ENCODE measurements at regions not wholly inside any gene's neighbourhood (a gene's known extent, or its start where the extent isn't known, plus 50 kb on each side); places are given as distances from the start of the nearest gene placed in this dataset.
"Not testable (repeated sequence)": the region's sequence is repeated elsewhere in the genome, so short reads cannot be mapped to it uniquely, and the experiment has no call there.

GRCh38 chr18:57954935-57955334 is 89.1 kb upstream of the NEDD4L start:
- H3K27ac ChIP-seq, result peak overlapping the region; percentile 38
- no peak overlapping the region for H3K4me3 ChIP-seq
- no peak for TF ChIP-seq CTCF (IDR thresholded peaks at IDR 0.05)
- H3K9me3 ChIP-seq, result no peaks in the 10 kb centered on the region
- DNase-seq (no peak), ATAC-seq (peak; percentile 73 to 80)
- H3K4me1 ChIP-seq, result peaks cover 8% of the 10 kb centered on the region
- H3K27me3 ChIP-seq (ENCODE audit: low read depth), result peaks cover 5% of the 10 kb centered on the region
- H3K36me3 ChIP-seq, result no peaks in the 10 kb centered on the region
- intact Hi-C loops (cut with DNase I), result no loop called here

GRCh38 chr18:57953883-57954282 is 90.1 kb upstream of the NEDD4L start:
- DNase-seq (no peak), ATAC-seq (peak in 1 of 2 donors; percentile 62)
- H3K36me3 ChIP-seq, result no peaks in the 10 kb centered on the region
- H3K27me3 ChIP-seq (ENCODE audit: low read depth), result peaks cover 5% of the 10 kb centered on the region
- no peak for TF ChIP-seq CTCF (IDR thresholded peaks at IDR 0.05)
- no peak overlapping the region for H3K27ac ChIP-seq
- H3K9me3 ChIP-seq, result no peaks in the 10 kb centered on the region
- intact Hi-C loops (cut with DNase I), result no loop called here
- no peak overlapping the region for H3K4me3 ChIP-seq
- peaks cover 8% of the 10 kb centered on the region for H3K4me1 ChIP-seq

GRCh38 chr18:57951999-57952774 is 91.8 kb upstream of the NEDD4L start:
- peak; percentile 75 to 81 for ATAC-seq

GRCh38 chr18:57951117-57951796 is 92.8 kb upstream of the NEDD4L start:
- Histone ChIP-seq H3K4me1 (peaks cover 8% of the 10 kb centered on the region), H3K9me3 (no peaks in the 10 kb centered on the region), H3K27ac (no peak overlapping the region), H3K36me3 (no peaks in the 10 kb centered on the region), H3K4me3 (no peak overlapping the region), H3K27me3 (ENCODE audit: low read depth) (peaks cover 5% of the 10 kb centered on the region)
- no peak for TF ChIP-seq CTCF (IDR thresholded peaks at IDR 0.05)
- intact Hi-C loops (cut with DNase I), result no loop called here
- DNase-seq (no peak), ATAC-seq (no peak)

More at GRCh38 chr18:57951999-57952774, 91.8 kb upstream of the NEDD4L start:
- H3K9me3 ChIP-seq, result no peaks in the 10 kb centered on the region
- H3K27ac ChIP-seq, result peak overlapping the region; percentile 64
- H3K4me1 ChIP-seq, result peaks cover 8% of the 10 kb centered on the region
- no peak for TF ChIP-seq CTCF (IDR thresholded peaks at IDR 0.05)
- intact Hi-C loops (cut with DNase I), result no loop called here
- peaks cover 5% of the 10 kb centered on the region for H3K27me3 ChIP-seq (ENCODE audit: low read depth)
- DNase-seq, result peak; percentile 56
- H3K36me3 ChIP-seq, result no peaks in the 10 kb centered on the region
- no peak overlapping the region for H3K4me3 ChIP-seq

GRCh38 chr18:57950542-57950941 is 93.5 kb upstream of the NEDD4L start:
- ATAC-seq (no peak), DNase-seq (no peak)
- no peak for TF ChIP-seq CTCF (IDR thresholded peaks at IDR 0.05)
- H3K27ac ChIP-seq, result no peak overlapping the region
- no peaks in the 10 kb centered on the region for H3K36me3 ChIP-seq
- intact Hi-C loops (cut with DNase I), result no loop called here
- peaks cover 3% of the 10 kb centered on the region for H3K27me3 ChIP-seq (ENCODE audit: low read depth)
- no peaks in the 10 kb centered on the region for H3K9me3 ChIP-seq
- peaks cover 8% of the 10 kb centered on the region for H3K4me1 ChIP-seq
- no peak overlapping the region for H3K4me3 ChIP-seq

- intact Hi-C loops (cut with DNase I); H3K27ac ChIP-seq; DNase-seq; H3K4me3 ChIP-seq; H3K36me3 ChIP-seq; H3K4me1 ChIP-seq; H3K27me3 ChIP-seq (ENCODE audit: low read depth); ATAC-seq; H3K9me3 ChIP-seq: not testable (repeated sequence)
Measured at GRCh38 chr18:57949335-57949734, 94.7 kb upstream of the NEDD4L start.
